GM13977 (cell line): ENCODE measurements at regions not wholly inside any gene's neighbourhood (a gene's known extent, or its start where the extent isn't known, plus 50 kb on each side); places are given as distances from the start of the nearest gene placed in this dataset.

Source experiments
- DNase-seq: peaks from one replicate; pipeline ENCODE4 v3.0.0; 2012; ENCODE audit warnings: low spot score
- in situ Hi-C: fragments of 300-500 bp; cut with MboI; formaldehyde crosslinking; loops from one replicate; pipeline ENCODE4 v1.12.0; 2022; ENCODE audit warnings: low sequenced_read_pairs, low pct_unique_long_range_greater_than_20kb, mixed read lengths, inconsistent platforms; ENCODE audit not compliant: unreplicated experiment
- TF ChIP-seq, protein P1 (sequence below): IDR thresholded peaks from 2 replicates; pipeline ENCODE4 v1.5.1; 2012; ENCODE audit warnings: mild to moderate bottlenecking, control low read depth; ENCODE audit not compliant: insufficient read depth; ENCODE audit errors: extremely low read depth, missing control alignments

DNA sequence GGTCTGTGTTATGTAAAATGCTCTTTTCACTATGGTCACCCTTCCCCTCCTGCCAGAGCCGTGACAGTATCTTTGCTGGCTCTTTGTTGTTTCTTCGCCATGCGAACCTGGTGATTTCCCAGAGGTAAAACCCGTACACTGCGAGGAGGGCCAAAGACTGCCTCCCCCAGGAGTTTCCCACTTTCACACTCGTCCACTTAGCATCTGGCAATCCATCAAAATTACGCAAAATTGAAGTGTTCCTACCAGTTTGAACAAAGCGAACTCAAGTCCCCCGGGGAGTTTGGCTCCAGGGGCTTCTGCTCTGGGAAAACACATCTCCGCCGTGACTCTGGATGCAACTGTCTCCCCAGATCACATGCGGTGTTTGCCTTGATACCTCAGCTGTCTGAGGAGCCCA lies 239.9 kb downstream of the FAM43A start:
- in situ Hi-C loops, result no loop called here
- TF ChIP-seq, protein P1, sequence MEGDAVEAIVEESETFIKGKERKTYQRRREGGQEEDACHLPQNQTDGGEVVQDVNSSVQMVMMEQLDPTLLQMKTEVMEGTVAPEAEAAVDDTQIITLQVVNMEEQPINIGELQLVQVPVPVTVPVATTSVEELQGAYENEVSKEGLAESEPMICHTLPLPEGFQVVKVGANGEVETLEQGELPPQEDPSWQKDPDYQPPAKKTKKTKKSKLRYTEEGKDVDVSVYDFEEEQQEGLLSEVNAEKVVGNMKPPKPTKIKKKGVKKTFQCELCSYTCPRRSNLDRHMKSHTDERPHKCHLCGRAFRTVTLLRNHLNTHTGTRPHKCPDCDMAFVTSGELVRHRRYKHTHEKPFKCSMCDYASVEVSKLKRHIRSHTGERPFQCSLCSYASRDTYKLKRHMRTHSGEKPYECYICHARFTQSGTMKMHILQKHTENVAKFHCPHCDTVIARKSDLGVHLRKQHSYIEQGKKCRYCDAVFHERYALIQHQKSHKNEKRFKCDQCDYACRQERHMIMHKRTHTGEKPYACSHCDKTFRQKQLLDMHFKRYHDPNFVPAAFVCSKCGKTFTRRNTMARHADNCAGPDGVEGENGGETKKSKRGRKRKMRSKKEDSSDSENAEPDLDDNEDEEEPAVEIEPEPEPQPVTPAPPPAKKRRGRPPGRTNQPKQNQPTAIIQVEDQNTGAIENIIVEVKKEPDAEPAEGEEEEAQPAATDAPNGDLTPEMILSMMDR, result no peak
- DNase-seq, result no peak

DNA sequence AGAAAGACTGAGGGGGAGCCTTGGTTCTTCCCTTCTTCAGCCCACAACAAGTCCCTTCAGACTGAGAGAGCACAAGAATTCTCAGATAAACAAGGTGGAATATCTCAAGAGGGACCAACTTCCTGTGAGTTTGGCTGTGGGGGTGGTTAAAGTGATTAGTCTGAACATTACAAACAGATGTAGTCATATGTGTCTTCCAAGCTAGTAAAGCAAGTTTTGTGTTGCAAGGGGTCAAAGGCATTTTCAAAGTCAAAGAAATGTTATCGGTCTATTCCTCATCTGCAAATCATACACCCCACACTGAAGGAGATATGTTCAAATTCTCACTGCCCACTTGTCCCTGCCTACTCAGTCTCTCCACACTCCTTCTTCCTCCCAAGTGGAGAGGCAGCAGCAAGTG lies 242.5 kb downstream of the FAM43A start:
- in situ Hi-C loops, result no loop called here
- TF ChIP-seq, protein P1, result no peak
- no peak for DNase-seq

DNA sequence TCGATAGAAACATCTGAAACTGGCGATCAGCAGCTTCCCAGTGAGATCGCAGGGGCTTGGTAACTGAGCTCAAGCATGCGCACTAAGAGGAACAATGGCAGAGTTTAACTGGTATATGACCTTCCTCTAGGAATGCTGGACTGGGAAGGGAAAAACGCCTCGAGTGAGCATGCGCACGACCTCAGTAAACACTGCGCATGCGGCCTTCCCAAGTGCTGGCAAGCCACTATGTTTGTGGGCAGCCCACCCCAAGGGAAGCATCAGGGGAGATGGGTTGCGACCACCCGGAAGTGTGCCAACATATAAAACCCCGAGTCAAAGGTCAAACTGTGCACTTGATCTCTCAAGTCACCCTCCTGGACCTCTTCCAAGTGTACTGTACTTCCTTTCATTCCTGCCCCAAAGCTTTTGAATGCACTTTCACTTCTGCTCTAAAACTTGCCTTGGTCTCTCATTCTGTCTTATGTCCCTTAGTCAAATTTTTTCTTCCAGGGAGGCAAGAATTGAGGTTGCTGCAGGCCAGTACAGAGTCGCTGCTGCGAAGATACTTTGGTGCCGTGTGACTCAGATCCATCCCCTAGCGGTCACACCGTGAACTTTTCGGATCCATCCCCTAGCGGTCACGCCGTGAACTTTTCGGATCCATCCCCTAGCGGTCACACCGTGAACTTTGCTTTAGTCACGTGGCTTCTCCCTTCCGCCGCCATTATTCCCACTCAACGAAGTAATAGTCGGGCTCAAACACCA lies 243.3 kb downstream of the FAM43A start:
- TF ChIP-seq, protein P1, result no peak
- no peak for DNase-seq
- in situ Hi-C loops, result no loop called here

DNA sequence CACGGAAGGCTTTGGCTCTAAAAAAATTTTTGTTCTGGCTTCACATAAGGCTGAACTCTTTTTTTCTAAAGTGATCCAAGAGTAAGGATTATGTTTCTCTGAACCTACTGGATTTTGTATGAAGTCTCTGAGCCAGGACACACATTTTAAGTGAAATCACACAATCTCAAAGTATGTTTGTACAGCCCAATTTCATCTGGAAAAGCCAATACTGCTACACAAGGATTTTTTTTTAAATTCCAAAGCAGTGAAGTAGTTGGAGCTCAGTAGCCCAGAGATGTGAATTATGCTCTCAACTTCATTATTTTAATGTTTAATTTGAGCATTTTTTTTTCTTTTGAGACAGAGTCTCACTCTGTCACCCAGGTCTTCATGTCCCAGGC lies 243.9 kb downstream of the FAM43A start:
- TF ChIP-seq, protein P1, result no peak
- no peak for DNase-seq
- in situ Hi-C loops, result no loop called here

DNA sequence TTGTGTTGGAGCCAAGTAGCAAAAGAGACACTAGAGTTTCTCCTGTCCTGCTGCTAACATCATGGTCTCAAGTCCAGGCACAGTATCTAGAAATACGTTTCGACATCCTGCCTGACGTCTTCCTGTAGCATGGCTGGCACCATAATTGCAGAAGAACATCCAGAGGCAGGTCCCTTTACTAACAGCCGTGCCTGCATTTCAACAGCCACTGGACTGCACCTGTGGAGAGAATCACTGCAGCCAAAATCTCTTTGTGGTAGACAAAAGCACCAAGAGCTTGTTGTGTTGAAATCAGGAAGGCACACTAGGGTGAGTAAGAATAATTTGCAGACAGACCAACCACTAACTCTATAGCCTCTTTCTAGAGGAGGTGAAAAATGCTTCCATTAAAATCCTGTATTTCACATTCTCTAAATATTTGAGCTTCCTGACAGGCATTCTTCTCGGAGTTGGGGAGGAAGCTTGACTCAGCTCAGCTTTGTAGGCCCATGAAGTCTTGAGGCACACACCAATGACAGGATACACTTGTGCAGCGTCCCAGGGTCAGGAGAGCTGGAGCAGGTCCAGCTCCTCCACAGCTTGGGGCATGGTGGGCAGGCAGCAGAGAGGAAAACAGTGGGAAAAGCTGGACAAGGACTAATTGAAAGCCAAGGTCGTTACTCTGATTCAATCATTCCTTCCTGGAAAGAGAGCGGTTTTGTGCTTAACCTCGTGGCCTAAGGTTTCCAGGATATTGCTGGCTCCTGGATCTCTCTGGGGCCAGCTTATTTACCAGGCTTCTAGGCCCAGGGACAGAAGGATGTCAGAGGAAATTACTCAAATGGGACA lies 244.9 kb downstream of the FAM43A start:
- in situ Hi-C loops, result no loop called here
- TF ChIP-seq, protein P1, result no peak
- no peak for DNase-seq

DNA sequence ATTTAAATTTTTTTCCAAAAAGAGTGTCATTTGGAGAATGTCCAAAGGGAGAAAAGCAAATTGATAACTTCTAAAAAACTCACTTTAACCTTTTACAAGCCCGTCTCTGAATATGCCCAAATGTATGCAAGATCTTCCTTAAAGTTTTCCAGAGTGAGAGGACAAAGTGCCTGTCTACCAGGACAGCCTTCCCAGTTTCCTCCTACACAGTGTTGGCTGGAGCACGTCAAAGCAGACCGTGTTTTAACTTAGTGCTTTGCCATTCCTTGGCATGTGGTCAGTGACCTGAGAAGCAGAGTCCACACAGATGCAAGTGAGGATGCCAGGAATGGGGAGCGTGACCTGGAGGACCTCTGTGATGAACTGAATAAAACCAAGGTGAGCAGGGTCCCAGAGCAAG lies 245.7 kb downstream of the FAM43A start:
- in situ Hi-C loops, result no loop called here
- TF ChIP-seq, protein P1, result no peak
- no peak for DNase-seq
